ENCODE measurements at regions not wholly inside any gene's neighbourhood (a gene's known extent, or its start where the extent isn't known, plus 50 kb on each side); places are given as distances from the start of the nearest gene placed in this dataset.

GRCh38 chr2:122486705-122487415 is 731.4 kb downstream of the TSN start:
- TF ChIP-seq ZBTB8A (tag by site-specific recombination; IDR thresholded peaks at IDR 0.05), result no peak
- TF ChIP-seq, protein P1, sequence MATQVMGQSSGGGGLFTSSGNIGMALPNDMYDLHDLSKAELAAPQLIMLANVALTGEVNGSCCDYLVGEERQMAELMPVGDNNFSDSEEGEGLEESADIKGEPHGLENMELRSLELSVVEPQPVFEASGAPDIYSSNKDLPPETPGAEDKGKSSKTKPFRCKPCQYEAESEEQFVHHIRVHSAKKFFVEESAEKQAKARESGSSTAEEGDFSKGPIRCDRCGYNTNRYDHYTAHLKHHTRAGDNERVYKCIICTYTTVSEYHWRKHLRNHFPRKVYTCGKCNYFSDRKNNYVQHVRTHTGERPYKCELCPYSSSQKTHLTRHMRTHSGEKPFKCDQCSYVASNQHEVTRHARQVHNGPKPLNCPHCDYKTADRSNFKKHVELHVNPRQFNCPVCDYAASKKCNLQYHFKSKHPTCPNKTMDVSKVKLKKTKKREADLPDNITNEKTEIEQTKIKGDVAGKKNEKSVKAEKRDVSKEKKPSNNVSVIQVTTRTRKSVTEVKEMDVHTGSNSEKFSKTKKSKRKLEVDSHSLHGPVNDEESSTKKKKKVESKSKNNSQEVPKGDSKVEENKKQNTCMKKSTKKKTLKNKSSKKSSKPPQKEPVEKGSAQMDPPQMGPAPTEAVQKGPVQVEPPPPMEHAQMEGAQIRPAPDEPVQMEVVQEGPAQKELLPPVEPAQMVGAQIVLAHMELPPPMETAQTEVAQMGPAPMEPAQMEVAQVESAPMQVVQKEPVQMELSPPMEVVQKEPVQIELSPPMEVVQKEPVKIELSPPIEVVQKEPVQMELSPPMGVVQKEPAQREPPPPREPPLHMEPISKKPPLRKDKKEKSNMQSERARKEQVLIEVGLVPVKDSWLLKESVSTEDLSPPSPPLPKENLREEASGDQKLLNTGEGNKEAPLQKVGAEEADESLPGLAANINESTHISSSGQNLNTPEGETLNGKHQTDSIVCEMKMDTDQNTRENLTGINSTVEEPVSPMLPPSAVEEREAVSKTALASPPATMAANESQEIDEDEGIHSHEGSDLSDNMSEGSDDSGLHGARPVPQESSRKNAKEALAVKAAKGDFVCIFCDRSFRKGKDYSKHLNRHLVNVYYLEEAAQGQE (tag by site-specific recombination; IDR thresholded peaks at IDR 0.05), result no peak
- TF ChIP-seq ZNF518A (tag by site-specific recombination; conservative IDR thresholded peaks at IDR 0.05; ENCODE audit: low read depth), result no peak
- no peak for TF ChIP-seq ZNF585B (tag by site-specific recombination; IDR thresholded peaks at IDR 0.05)
- TF ChIP-seq, protein P2, sequence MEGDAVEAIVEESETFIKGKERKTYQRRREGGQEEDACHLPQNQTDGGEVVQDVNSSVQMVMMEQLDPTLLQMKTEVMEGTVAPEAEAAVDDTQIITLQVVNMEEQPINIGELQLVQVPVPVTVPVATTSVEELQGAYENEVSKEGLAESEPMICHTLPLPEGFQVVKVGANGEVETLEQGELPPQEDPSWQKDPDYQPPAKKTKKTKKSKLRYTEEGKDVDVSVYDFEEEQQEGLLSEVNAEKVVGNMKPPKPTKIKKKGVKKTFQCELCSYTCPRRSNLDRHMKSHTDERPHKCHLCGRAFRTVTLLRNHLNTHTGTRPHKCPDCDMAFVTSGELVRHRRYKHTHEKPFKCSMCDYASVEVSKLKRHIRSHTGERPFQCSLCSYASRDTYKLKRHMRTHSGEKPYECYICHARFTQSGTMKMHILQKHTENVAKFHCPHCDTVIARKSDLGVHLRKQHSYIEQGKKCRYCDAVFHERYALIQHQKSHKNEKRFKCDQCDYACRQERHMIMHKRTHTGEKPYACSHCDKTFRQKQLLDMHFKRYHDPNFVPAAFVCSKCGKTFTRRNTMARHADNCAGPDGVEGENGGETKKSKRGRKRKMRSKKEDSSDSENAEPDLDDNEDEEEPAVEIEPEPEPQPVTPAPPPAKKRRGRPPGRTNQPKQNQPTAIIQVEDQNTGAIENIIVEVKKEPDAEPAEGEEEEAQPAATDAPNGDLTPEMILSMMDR (tag by site-specific recombination; IDR thresholded peaks at IDR 0.05), result no peak
- no peak for TF ChIP-seq IKZF3 (tag by site-specific recombination; IDR thresholded peaks at IDR 0.05)
- no peak for TF ChIP-seq ZNF677 (tag by site-specific recombination; IDR thresholded peaks at IDR 0.05)
- TF ChIP-seq ZEB2 (tag by site-specific recombination; IDR thresholded peaks at IDR 0.05), result no peak
- TF ChIP-seq OSR2 (tag by site-specific recombination; IDR thresholded peaks at IDR 0.05), result no peak
- no peak for TF ChIP-seq ZNF549 (tag by site-specific recombination; IDR thresholded peaks at IDR 0.05)
- TF ChIP-seq ZNF837 (tag by site-specific recombination; IDR thresholded peaks at IDR 0.05), result no peak
